SK-N-SH treated with all-trans-retinoic acid at 6 μM for 48 hours (cell line): ENCODE measurements at regions not wholly inside any gene's neighbourhood (a gene's known extent, or its start where the extent isn't known, plus 50 kb on each side); places are given as distances from the start of the nearest gene placed in this dataset.

Experiments used
- CREB5 ChIP-seq: fragments of 250-450 bp; sonication (Bioruptor Pico); IDR thresholded peaks from 2 replicates; pipeline ENCODE4 v1.5.1; 2020; ENCODE audit warnings: low read depth, mild to moderate bottlenecking, moderate library complexity
- GLIS3 ChIP-seq: fragments of 250-450 bp; sonication (Bioruptor Pico); IDR thresholded peaks from 2 replicates; pipeline ENCODE4 v1.5.0; 2020; ENCODE audit warnings: mild to moderate bottlenecking, moderate library complexity
- ISL1 ChIP-seq: fragments of 250-450 bp; sonication (Bioruptor Pico); IDR thresholded peaks from 2 replicates; pipeline ENCODE4 v2.1.2; 2022; ENCODE audit warnings: mild to moderate bottlenecking, moderate library complexity
- OSR1 ChIP-seq: fragments of 250-450 bp; sonication (Bioruptor Pico); IDR thresholded peaks from 2 replicates; pipeline ENCODE4 v1.8.0; 2022; ENCODE audit warnings: moderate library complexity, mild to moderate bottlenecking, inconsistent platforms
- PATZ1 ChIP-seq: fragments of 250-450 bp; sonication (Bioruptor Pico); IDR thresholded peaks from 2 replicates; pipeline ENCODE4 v1.8.0; 2020; ENCODE audit warnings: mild to moderate bottlenecking, moderate library complexity, borderline replicate concordance
- POU6F1 ChIP-seq: fragments of 250-450 bp; sonication (Bioruptor Pico); IDR thresholded peaks from 2 replicates; pipeline ENCODE4 v1.8.0; 2021; ENCODE audit warnings: low read depth, mild to moderate bottlenecking, moderate library complexity, borderline replicate concordance
- PPARA ChIP-seq: fragments of 250-450 bp; sonication (Bioruptor Pico); IDR thresholded peaks from 2 replicates; pipeline ENCODE4 v1.5.0; 2020; ENCODE audit warnings: mild to moderate bottlenecking, borderline replicate concordance
- RARB ChIP-seq: fragments of 250-450 bp; sonication (Bioruptor Pico); IDR thresholded peaks from 2 replicates; pipeline ENCODE4 v1.8.0; 2021; ENCODE audit warnings: mild to moderate bottlenecking, moderate library complexity
- TCF4 ChIP-seq: fragments of 250-450 bp; sonication (Bioruptor Pico); IDR thresholded peaks from 2 replicates; pipeline ENCODE4 v1.8.0; 2021; ENCODE audit warnings: mild to moderate bottlenecking, moderate library complexity, borderline replicate concordance
- ZFP3 ChIP-seq: fragments of 250-450 bp; sonication (Bioruptor Pico); IDR thresholded peaks from 2 replicates; pipeline ENCODE4 v1.5.0; 2020; ENCODE audit warnings: mild to moderate bottlenecking, moderate library complexity
- ZFP30 ChIP-seq: fragments of 450-650 bp; formaldehyde crosslinking; IDR thresholded peaks from 2 replicates; pipeline ENCODE4 v1.5.0; 2022; ENCODE audit warnings: mild to moderate bottlenecking, moderate library complexity
- ZNF565 ChIP-seq: fragments of 450-650 bp; formaldehyde crosslinking; conservative IDR thresholded peaks from 2 replicates; pipeline ENCODE4 v1.5.0; 2020; ENCODE audit warnings: low read depth, mild to moderate bottlenecking, moderate library complexity
- ZNF70 ChIP-seq: fragments of 450-650 bp; formaldehyde crosslinking; IDR thresholded peaks from 2 replicates; pipeline ENCODE4 v1.5.0; 2020; ENCODE audit warnings: mild to moderate bottlenecking, moderate library complexity
- ZNF8 ChIP-seq: fragments of 450-650 bp; formaldehyde crosslinking; IDR thresholded peaks from 2 replicates; pipeline ENCODE4 v1.5.0; 2020; ENCODE audit warnings: mild to moderate bottlenecking, moderate library complexity

GRCh38 chr5:159385536-159385935, 55.2 kb upstream of the IL12B start:
- no peak for TF ChIP-seq TCF4 (CRISPR knock-in tag)
- no peak for TF ChIP-seq PATZ1 (CRISPR knock-in tag)
- TF ChIP-seq ZFP3 (CRISPR knock-in tag): no peak
- no peak for TF ChIP-seq ZNF70 (CRISPR knock-in tag)
- TF ChIP-seq ZNF565 (CRISPR knock-in tag): no peak
- no peak for TF ChIP-seq ZNF8 (CRISPR knock-in tag)
- TF ChIP-seq ISL1 (CRISPR knock-in tag): no peak
- TF ChIP-seq ZFP30 (CRISPR knock-in tag): no peak
- no peak for TF ChIP-seq CREB5 (CRISPR knock-in tag)
- TF ChIP-seq RARB (CRISPR knock-in tag): no peak
- TF ChIP-seq PPARA (CRISPR knock-in tag): no peak
- TF ChIP-seq GLIS3: no peak
- TF ChIP-seq POU6F1 (CRISPR knock-in tag): no peak
- TF ChIP-seq OSR1: no peak
